ENCODE measurements at regions not wholly inside any gene's neighbourhood (a gene's known extent, or its start where the extent isn't known, plus 50 kb on each side); places are given as distances from the start of the nearest gene placed in this dataset.
"Not testable (repeated sequence)": the region's sequence is repeated elsewhere in the genome, so short reads cannot be mapped to it uniquely, and the experiment has no call there.

DNA sequence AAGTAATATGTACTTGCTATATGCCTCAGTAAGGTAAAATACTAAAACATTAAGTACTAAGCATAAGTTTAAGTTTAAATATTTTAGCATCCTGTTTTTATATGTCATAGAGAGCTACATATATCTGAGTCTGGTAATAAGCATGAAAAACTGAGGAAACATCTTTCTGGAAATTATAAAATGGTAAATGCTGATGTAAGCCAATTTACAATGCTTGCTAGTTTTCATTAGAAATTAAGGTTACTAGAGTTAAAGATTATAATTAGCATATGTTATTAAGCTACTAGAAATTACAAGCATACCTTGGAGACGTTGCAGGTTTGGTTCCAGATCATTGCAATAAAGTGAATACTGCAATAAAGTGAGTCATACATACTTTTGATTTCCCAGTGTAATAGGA is 477.0 kb upstream of the LRRC7 start:
- DNase-seq: no peak

DNA sequence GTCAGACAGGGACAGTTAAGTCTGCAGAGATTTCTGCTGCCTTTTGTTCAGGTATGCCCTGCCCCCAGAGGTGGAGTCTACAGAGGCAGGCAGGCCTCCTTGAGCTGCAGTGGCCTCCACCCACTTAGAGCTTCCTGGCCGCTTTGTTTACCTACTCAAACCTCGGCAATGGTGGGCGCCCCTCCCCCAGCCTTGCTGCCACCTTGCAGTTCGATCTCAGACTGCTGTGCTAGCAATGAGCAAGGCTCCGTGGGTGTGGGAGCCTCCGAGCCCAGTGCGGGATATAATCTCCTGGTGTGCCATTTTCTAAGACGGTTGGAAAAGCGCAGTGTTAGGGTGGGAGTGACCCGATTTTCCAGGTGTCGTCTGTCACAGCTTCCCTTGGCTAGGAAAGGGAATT is 465.7 kb upstream of the LRRC7 start:
- not testable (repeated sequence) for DNase-seq

DNA sequence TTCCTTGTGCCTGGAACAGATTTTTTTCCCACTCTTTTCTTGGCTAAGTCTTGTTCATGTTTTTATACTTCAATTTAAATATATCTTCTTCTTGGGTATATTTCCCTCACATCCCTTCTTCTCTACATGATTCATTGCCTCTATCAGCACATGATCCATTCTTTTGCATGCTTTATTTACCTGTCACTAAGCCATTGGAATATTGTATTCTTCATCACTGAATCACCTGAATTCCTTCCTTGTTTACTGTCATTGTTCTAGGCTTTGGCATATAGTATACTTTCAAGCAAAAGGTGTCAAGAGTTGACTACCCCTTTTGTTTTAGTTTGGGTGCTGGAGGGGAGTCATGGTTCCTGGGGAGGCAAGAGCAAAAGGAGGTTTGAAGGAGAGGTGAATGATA is 464.5 kb upstream of the LRRC7 start:
- DNase-seq: no peak

DNA sequence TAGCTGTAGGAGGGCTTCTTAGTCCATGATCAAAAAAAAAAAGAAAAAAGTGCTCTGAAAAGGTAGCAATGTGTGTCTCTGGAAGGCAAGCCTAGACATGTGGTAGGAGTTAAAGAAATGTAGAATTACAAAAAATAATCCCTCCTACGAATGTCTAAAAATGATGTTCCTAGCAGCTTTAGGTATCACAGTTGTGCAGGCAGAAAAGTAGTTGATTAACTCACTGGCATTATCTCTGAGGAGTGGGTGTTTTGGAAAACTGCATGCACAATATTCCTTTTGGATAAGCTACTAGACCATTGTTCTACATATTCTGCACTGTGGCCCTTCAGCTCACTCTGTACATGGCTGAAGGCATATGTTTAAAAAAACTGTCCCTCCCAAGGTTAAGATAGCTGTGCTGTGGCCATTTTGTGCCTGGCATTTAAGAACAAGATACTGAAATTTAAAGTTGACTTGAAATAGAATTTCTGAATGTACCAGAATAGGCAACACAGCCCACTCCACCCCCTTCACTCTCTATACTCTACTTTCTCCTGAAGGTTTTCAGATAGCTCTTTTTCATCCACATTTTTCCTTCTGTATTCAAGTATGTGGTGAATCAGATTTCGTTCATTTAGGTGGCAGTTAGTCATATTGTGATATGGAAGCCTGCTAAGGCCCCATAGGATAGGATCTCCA is 463.9 kb upstream of the LRRC7 start:
- DNase-seq: no peak

DNA sequence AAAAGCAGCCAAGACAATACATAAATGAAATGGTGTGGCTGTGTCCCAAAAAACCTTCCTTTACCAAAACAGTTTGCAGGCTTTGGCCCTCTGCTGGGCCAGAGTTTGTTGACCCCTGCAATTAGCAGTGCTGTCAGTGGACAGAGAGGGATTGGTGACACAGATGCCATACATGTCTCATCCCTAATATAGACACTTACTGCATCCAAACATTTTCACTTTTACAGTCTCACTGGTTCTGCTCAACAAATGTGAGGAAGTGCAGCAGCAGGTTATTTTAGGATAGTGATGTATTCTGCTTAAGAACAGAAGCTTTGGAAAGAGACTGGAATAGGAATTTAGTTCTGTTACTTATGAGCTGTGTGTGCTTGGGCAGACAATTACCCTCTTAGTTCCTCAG is 462.8 kb upstream of the LRRC7 start:
- no peak for DNase-seq

DNA sequence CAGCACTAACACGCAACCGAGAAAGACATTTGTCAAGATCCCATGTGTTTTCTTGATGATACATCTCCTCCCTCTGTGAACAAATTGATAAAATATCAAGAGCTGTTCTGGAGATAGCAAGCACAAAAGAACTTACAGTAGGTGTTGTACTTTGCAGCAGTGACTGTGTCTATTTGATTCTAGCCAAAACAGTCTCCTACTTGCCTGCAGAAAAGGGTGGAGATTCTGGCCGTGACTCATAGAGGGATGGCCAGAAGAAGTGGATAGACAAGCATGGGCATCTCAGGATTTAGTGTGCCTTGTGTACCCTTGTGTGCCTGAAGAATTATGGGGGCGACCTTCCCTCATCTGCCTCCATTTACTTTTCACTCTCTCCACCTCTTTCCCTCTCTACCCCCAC is 458.4 kb upstream of the LRRC7 start:
- no peak for DNase-seq

DNA sequence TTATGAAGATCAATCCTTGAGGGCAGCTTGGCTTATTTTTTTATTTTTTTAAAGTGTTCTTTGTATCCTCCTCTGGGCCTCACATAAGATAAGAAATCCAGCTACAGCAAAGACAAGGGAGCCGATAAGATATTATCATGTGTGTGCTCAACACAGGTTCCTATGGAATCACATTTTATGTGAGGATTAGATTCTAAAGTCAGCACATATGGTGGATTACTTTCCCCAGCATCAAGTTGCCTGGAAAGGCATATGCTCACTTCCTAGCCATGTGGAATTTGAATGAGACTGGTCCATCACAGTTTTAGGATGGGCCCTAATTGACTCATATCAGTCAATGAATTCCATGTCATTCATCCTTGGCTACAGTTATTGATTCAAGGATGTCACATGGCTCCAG is 456.9 kb upstream of the LRRC7 start:
- no peak for DNase-seq

DNA sequence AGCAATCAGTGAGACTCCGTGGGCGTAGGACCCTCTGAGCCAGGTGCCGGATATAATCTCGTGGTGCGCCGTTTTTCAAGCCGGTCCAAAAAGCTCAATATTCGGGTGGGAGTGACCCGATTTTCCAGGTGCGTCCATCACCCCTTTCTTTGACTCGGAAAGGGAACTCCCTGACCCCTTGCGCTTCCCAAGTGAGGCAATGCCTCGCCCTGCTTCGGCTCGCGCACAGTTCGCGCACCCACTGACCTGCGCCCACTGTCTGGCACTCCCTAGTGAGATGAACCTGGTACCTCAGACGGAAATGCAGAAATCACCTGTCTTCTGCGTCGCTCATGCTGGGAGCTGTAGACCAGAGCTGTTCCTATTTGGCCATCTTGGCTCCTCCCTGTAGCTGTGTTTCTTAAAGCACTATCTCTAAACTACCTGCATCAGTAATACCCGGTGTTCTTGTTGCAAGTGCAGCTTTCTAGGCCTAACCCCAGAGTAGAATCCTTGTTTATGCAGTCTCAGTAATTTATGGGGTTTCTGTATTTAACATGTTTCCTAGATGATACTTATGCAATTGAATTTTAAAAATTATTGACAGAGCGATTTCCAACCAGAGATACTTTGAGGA is 447.5 kb upstream of the LRRC7 start:
- not testable (repeated sequence) for DNase-seq

DNA sequence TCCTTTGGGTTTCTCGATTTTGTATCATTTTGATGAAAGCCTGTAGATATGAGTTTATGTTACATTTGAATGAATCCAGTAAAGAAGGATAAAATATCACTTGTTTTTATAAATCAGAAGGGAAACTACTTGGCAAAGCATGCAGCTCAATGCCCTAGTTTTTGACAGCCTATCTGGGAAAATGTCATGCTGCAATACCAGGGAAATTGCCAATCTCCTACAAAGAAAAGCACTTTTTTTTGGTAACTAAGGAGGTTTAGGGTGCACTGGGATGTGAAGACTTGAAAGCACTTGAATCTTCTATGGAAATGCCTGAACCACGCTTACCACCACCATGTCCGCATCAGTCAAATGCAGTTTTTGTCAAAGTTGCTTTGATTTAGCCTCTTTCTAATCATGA is 446.9 kb upstream of the LRRC7 start:
- no peak for DNase-seq

DNA sequence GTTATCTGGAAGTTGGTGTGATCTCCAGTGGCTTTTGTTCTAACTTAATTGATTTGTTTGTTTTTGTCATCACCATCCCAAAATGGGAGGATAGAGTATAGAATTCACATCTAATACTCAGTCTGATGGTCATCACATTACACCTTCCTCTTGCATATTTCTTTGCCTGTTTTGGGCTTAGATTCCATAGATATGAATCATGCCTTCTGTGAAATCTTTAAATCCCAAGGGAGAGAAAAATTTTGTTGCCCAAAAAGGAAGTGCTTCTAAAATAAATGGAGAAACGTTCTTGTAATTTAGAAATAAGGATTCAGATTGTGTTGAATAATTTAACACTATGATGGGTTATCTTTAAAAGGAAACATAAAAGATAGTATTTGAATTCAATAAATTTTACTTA is 446.0 kb upstream of the LRRC7 start:
- no peak for DNase-seq

DNA sequence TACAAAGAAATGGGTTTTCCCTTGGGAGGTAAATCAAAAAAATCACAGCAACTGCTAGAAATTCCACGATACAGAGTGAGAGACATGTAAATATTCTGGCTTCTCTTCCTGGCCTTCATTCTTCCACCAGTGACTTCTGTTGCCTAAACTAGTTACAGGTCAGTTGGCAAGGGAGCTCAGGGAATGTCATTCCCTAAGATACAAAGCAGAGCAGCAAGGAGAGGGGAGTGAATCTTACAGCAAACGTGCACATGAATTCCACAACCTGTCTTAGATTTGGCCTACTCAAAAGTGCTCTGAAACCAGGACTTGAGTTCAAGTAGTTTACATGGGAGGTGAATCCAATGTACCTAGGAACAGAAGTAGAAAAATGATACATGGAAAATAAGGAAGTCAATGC is 445.3 kb upstream of the LRRC7 start:
- no peak for DNase-seq

DNA sequence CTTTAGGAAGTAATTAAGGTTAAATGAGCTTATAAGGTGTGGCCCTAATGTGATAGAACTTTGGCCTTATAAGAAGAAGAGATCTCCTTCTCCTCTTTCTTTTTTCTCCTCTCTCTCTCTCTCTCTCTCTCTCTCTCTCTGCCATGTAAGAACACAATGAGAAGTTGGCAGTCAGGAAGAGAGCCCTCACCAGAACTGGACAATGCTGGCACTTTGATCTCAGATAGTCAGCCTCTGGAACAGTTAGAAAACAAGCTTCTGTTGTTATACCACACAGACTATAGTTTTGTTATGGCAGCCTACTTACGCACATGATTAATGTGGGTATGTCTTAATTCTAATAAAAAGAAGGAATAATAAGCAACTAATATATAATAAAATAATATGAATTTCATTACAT is 444.2 kb upstream of the LRRC7 start:
- DNase-seq: no peak

DNA sequence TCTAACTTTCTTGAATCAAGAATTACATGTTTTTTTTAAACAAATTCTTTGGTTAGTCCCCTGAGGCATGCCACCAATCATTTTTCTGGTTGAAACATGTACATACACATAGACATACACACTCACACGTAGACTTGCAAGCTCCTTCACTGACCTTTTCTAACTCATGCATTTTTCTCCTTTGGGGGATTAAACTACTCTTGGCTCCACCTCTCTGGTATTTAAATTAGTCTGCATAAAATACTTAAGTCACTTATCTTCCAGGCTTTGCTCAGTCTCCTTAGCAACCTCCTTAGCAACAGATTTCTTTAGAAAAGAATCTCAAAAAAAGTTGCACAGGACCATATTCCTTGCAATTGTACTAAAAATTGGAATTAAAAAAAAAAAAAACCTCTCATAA is 440.9 kb upstream of the LRRC7 start:
- no peak for DNase-seq

DNA sequence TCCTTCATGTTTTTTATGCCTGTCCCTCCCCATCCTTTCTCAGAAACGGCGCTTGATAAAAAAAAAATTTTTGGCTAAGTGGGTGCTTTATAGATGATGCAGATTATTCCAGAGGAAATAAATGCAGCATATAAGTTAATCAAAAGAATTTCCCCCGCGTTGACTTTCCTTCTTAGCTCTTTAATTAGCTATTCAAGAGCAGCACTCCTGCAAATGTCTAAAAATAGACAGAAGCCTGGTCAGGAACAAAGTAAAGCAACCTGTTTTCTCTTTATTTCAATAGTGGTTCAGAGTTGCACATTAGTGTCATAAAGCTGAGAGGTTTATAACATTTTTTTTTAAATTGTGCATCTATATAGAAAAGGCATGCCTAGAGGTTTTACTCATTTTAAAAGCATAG is 439.5 kb upstream of the LRRC7 start:
- DNase-seq: no peak

DNA sequence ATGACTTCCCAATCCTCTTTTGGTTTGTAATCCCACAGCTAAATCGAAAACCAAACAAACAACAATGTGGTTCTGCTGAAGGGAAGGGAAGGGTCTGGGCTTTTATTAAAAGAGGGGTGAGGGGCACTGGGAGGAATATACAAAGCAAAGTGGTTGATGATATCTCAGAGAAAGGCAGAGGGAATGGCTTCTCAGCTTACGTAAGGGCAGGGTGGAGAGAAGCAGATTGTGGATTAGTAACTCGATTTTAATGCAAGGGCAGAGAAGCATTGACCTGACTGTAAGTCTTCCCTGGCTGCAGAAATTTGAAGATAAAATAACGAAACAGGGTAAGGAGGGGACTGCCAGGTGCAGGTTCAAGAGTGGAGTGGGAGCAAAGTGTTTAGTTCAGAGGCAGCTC is 438.2 kb upstream of the LRRC7 start:
- DNase-seq: no peak

DNA sequence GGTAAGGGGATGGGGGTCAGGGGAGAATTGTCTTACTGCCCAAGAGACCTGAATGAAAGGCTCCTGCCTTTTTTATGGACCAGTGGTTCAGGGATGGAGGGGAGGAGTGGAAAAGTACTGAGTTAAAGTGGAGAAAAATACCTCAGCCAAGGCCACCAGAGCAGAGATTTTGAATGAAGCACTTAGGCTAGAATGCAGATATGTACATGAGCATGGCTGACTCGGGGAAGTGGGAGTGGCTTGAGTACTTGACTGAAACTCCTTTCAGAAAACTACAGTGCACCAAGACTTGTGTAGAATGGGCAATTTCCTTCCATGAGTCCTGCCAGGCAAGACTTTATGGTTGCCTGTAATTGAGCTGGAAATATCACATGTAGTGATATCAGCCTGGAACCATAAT is 429.6 kb upstream of the LRRC7 start:
- DNase-seq: no peak

DNA sequence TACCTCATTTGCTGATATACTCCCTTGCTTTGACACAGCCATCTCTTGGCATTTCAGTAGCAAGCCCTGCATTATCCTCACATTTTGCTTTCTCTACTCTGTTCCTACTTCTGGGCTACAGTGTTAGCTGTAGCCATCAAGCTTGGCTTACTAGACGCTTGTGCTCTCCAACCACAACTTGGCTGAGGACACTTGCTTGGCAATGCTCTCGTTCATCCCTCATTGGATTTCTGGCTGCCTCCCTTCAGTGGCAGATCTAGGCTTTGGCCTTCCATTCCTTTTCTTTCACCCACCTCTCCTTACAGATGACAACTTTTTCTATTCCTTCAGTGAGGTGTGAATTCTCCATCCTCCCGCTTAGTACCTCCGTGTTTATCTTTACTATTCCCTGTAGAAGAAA is 428.7 kb upstream of the LRRC7 start:
- no peak for DNase-seq

DNA sequence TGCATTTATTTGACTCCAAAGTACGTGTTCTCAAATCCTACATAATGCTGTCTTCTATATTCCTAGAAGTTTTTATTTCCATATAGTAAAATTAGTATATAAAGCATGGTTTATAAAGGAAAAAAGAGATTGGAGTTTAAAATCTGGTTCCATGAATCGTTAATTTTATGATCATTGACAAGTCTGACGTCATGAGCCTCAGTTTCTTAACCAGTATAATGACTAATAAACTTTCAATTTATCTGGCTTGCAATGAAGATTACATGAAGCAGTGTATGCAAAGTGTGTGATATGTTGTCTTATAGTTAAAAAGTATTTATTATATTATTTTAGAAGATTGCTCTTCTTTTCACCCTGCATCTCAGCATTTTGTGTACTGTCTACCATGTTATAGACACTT is 421.4 kb upstream of the LRRC7 start:
- no peak for DNase-seq

DNA sequence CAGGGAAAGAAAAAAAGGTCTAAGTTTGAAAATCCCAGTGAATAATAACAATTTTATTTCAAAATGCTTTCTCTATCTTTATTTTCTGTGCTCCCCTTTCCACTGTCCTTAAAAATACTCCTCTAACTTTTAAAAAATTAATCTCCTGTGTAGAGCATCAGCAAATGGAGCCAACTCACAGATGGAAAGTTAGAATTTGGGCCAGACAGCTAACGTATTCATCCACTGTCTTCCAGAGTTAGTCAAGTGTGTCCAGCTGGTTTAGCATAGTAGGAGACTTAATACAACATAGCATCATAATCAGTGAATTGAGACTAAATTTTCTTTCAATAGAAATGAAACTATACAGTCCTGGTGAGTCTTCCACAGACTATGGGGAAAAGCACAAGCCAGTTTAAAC is 419.0 kb upstream of the LRRC7 start:
- DNase-seq: no peak

DNA sequence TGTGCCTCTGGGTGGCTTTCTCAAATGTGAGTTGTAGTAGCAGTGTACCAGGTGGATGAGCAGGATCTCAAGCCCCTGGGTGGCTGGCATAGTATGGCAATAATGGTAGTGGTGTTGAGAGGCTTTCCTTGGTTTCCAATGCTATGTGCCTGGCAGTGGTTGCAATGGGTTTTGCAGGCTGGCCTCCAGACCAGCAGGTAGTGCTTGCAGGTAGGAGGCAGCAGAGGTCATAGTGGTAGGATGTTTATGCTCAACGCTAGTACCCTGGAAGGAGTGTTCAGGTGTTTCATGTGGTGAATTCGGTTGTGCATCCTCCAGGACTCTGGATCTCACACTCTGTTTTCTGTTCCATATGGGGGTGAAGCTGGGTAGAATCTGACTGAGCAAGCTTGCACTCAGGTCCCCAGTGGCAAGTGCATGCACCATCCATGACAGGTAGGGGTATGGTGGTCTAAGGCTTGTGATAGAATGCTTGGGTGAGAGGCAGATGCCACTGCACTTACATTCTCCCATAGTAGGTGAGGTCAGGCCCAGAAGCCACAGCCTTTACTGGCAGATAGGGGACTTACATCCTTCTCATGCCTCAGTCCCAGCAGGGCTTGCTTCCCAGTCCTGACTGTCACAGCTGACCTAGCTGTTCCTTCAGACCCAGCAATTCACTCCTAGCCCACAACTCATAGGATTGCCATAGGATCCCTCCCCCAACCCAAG is 410.5 kb upstream of the LRRC7 start:
- no peak for DNase-seq

DNA sequence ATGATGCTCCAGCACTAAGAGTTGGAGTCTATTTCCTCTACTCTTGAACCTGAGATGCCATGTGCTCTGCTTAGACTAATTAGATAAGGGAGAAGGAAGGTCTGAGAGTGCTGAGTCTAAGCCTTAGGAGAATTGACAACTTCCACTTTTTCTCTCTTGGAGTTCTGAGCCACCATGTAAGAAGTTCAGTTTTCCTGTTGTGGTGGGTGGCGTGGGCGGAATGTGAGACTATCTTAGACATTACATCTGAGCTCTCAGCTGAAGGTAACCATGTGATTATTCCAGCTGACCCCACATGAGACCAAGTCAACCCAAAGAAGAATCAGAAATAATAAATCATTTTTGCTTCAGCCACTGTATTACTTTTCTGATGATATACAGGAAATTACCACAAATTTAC is 404.5 kb upstream of the LRRC7 start:
- no peak for DNase-seq

DNA sequence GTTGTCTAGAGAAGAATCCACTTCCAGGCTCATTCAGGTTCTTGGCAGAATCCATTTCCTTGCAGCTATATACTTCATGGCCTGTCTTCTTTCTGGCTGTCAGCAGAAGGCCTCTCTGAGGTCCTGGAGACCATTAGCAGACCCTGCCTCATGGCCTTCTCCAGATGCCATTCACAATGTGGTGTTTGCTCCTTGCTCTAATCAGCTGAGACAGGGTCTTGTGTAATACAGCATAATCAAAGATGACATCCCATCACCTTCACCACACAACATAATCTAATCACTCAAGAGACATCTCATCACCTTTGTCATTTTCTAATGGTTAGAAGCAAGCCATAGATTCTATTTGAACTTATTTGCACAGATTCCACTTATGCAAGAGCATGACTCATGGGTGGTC is 403.9 kb upstream of the LRRC7 start:
- no peak for DNase-seq

DNA sequence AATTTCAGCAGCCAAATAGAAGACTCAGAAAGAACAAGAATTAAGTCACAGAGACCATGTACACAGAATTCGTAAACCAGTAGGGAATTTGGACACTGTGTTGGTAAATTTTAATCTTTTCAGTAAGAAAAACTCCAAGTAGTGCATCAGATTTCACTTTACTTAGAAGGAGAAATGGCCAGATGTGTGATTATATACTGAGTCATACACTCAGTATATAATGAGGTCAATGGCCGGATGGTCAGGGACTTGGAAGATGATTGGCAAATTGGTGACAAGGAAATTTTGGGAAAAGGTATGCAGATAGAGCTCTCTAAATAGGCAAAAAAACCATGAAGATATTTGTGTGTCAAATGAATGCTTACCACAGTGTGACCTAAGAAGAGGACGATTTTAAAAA is 399.8 kb upstream of the LRRC7 start:
- DNase-seq: no peak

DNA sequence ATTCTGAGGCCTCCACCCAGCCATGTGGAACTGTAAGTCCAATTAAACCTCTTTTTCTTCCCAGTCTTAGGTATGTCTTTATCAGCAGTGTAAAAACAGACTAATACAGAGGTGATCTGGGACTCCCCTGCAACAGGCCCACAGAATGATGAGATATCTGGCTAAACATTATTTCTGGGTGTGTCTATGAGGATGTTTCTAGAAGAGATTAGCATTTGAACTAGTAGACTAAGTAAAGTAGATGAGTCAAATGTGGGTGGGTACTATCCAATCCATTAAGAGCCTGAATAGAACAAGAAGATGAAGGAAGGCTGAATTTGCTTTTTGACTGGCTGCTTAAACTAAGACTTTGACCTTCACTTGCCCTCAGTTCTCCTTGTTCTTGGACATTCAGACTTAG is 396.5 kb upstream of the LRRC7 start:
- no peak for DNase-seq

Data from bone marrow (tissue), 2 donors.